ENCODE measurements at regions not wholly inside any gene's neighbourhood (a gene's known extent, or its start where the extent isn't known, plus 50 kb on each side); places are given as distances from the start of the nearest gene placed in this dataset.

DNA sequence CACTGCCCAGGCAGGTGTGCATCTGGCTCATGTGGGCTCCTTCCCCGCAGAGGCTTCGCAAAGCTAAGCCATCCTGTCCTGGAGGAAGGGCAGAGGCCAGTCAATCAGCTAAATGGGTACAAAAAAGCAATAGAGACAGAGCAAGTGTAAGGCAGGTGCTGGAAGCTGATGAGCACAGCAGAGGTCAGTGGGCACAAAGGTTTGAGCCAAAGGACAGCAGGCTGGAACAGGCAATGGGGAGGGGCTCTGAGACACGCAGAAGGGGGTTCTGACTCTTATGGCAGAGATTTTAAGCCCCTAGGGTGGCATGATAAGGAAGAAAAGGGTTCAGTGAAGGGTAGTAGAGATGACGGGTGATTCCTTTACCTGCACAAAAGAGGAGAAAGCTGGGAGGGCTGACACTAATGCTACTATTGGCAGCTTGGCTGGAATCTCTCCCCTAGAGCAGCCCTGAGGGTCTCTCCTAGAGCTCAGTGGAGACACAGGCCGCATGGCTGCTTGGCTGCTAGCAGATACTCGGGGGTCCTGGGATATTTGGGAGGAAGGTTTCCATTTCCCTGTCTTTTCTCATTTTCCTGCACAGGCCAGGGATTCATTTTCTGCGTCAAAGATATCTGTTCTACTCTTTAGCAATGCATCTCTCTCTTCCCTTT lies 132.4 kb downstream of the MYCN start:
- TF ChIP-seq SP1 (IDR thresholded peaks at IDR 0.05) (no peak), BHLHE40 (IDR thresholded peaks at IDR 0.05; ENCODE audit: borderline replicate concordance) (no peak)
